CD4-positive, alpha-beta T cell (primary cell): ENCODE measurements at regions not wholly inside any gene's neighbourhood (a gene's known extent, or its start where the extent isn't known, plus 50 kb on each side); places are given as distances from the start of the nearest gene placed in this dataset.

Source experiments
- ATAC-seq: fragments of 200-7000 bp; cut with Tn5 transposase; one replicate; pipeline ENCODE4 v1.10.0; 2022; ENCODE audit warnings: mild to moderate bottlenecking; ENCODE audit not compliant: poor library complexity
- CTCF ChIA-PET: fragments of 350-600 bp; sonication (Branson Sonifier 250); formaldehyde crosslinking; loops from one replicate; lab custom pipeline; 2021; ENCODE audit warnings: antibody characterized with exemption, inconsistent platforms; lab: Charles Lee
- POLR2A ChIA-PET: fragments of 350-600 bp; sonication (Branson Sonifier 250); formaldehyde crosslinking; loops from one replicate; lab custom pipeline; 2021; ENCODE audit warnings: antibody characterized with exemption, inconsistent platforms; lab: Charles Lee
- DNase-seq, 14 experiments: peaks; one replicate each; pipeline ENCODE4 v3.0.0-alpha.2; 2013 to 2020; ENCODE audit warnings: mixed read lengths in 2 of 14
- H3K27ac ChIP-seq, 2 donors: one replicate each; pipeline versions ENCODE4 v1.5.1 to v1.7.0; 2013; ENCODE audit warnings: low read length in 2 of 2, low read depth in 1 of 2, mild to moderate bottlenecking in 1 of 2
- H3K27me3 ChIP-seq, 2 experiments: 1 replicate in 1 of 2; 2 replicates in 1 of 2; pipeline versions ENCODE4 v1.6.1 to v1.7.0; 2013; ENCODE audit warnings: low read length in 2 of 2, control low read depth in 1 of 2, mild to moderate bottlenecking in 1 of 2, moderate library complexity in 1 of 2; ENCODE audit not compliant: insufficient read depth in 2 of 2, control insufficient read depth in 1 of 2
- H3K36me3 ChIP-seq: one replicate; pipeline ENCODE4 v1.6.1; 2013; ENCODE audit warnings: low read length, control low read depth; ENCODE audit not compliant: insufficient read depth
- H3K4me1 ChIP-seq: one replicate; pipeline ENCODE4 v1.6.1; 2013; ENCODE audit warnings: low read length, control low read depth; ENCODE audit not compliant: insufficient read depth
- H3K4me3 ChIP-seq: one replicate; pipeline ENCODE4 v1.5.1; 2013; ENCODE audit warnings: mild to moderate bottlenecking, low read length, moderate library complexity
- H3K9me3 ChIP-seq, 2 experiments: 1 replicate in 1 of 2; 2 replicates in 1 of 2; pipeline versions ENCODE4 v1.6.1 to v1.7.0; 2013; ENCODE audit warnings: low read length in 2 of 2, mild to moderate bottlenecking in 2 of 2, control low read depth in 1 of 2, moderate library complexity in 1 of 2; ENCODE audit not compliant: control insufficient read depth in 1 of 2, insufficient read depth in 1 of 2
- H3K27ac Mint-ChIP-seq: one replicate; pipeline ENCODE4 v1.8.0; 2020; ENCODE audit warnings: mixed read lengths
- H3K27me3 Mint-ChIP-seq: one replicate; pipeline ENCODE4 v1.8.0; 2021; ENCODE audit warnings: mixed read lengths
- H3K36me3 Mint-ChIP-seq: one replicate; pipeline ENCODE4 v1.8.0; 2021; ENCODE audit warnings: low read depth, mixed read lengths
- H3K4me1 Mint-ChIP-seq: one replicate; pipeline ENCODE4 v1.8.0; 2021; ENCODE audit warnings: low read depth, mixed read lengths
- H3K4me3 Mint-ChIP-seq: one replicate; pipeline ENCODE4 v1.8.0; 2020; ENCODE audit warnings: mild to moderate bottlenecking, mixed read lengths
- H3K9me3 Mint-ChIP-seq: one replicate; pipeline ENCODE4 v1.8.0; 2020; ENCODE audit warnings: mixed read lengths
- CTCF ChIP-seq: fragments of 200-600 bp; IDR thresholded peaks from one replicate; pipeline ENCODE4 v1.8.0; 2022; ENCODE audit warnings: antibody characterized with exemption, mild to moderate bottlenecking
- intact Hi-C, 2 experiments: fragments of 100-400 bp; cut with DNase I in 1 of 2; cut with micrococcal nuclease in 1 of 2; formaldehyde crosslinking; loops; one replicate each; pipeline versions ENCODE4 v1.15.1 to v1.9.0; 2023 to 2025; cut with DNase I, micrococcal nuclease

GRCh38 chr2:866009-866680 is 84.5 kb upstream of the SNTG2 start:
- Mint-ChIP-seq H3K27ac (no peak overlapping the region), H3K27me3 (peaks cover 11% of the 10 kb centered on the region), H3K36me3 (no peaks in the 10 kb centered on the region), H3K4me1 (no peaks in the 10 kb centered on the region), H3K9me3 (no peaks in the 10 kb centered on the region), H3K4me3 (no peak overlapping the region)
- Histone ChIP-seq H3K4me1 (no peaks in the 10 kb centered on the region), H3K27ac (no peak overlapping the region), H3K36me3 (no peaks in the 10 kb centered on the region), H3K27me3 (no peaks in the 10 kb centered on the region), H3K9me3 (no peaks in the 10 kb centered on the region), H3K4me3 (no peak overlapping the region)
- intact Hi-C loops = no loop called here
- CTCF ChIA-PET = no interaction called here
- TF ChIP-seq CTCF = no peak
- ATAC-seq (no peak), DNase-seq (peak in 1 of 14 experiments; percentile 22)
- POLR2A ChIA-PET = no interaction called here

GRCh38 chr2:864501-865106 is 86.0 kb upstream of the SNTG2 start:
- H3K4me1 Mint-ChIP-seq = no peaks in the 10 kb centered on the region
- intact Hi-C loops = no loop called here
- H3K27ac ChIP-seq = no peak overlapping the region
- H3K36me3 ChIP-seq = no peaks in the 10 kb centered on the region
- H3K4me3 Mint-ChIP-seq = no peak overlapping the region
- no peak overlapping the region for H3K27ac Mint-ChIP-seq
- H3K4me1 ChIP-seq = no peaks in the 10 kb centered on the region
- H3K27me3 Mint-ChIP-seq = peaks cover 6% of the 10 kb centered on the region
- POLR2A ChIA-PET = no interaction called here
- no peaks in the 10 kb centered on the region for H3K27me3 ChIP-seq
- CTCF ChIA-PET = no interaction called here
- TF ChIP-seq CTCF = no peak
- no peak overlapping the region for H3K4me3 ChIP-seq
- no peaks in the 10 kb centered on the region for H3K9me3 Mint-ChIP-seq
- no peaks in the 10 kb centered on the region for H3K36me3 Mint-ChIP-seq
- ATAC-seq (no peak), DNase-seq (peak in 1 of 14 experiments; percentile 23)
- no peaks in the 10 kb centered on the region for H3K9me3 ChIP-seq

GRCh38 chr2:863732-864450 is 86.8 kb upstream of the SNTG2 start:
- intact Hi-C loops = no loop called here
- H3K36me3 ChIP-seq = no peaks in the 10 kb centered on the region
- H3K27ac ChIP-seq = no peak overlapping the region
- H3K9me3 Mint-ChIP-seq = no peaks in the 10 kb centered on the region
- DNase-seq (peak in 1 of 14 experiments; percentile 28), ATAC-seq (no peak)
- H3K27me3 Mint-ChIP-seq = peaks cover 6% of the 10 kb centered on the region
- POLR2A ChIA-PET = no interaction called here
- H3K4me3 Mint-ChIP-seq = no peak overlapping the region
- no peak for TF ChIP-seq CTCF
- no peaks in the 10 kb centered on the region for H3K4me1 ChIP-seq
- H3K9me3 ChIP-seq = no peaks in the 10 kb centered on the region
- H3K4me1 Mint-ChIP-seq = no peaks in the 10 kb centered on the region
- H3K27ac Mint-ChIP-seq = no peak overlapping the region
- H3K36me3 Mint-ChIP-seq = no peaks in the 10 kb centered on the region
- no peak overlapping the region for H3K4me3 ChIP-seq
- CTCF ChIA-PET = no interaction called here
- H3K27me3 ChIP-seq = no peaks in the 10 kb centered on the region
